Liver (tissue), 8 donors: ENCODE measurements at regions not wholly inside any gene's neighbourhood (a gene's known extent, or its start where the extent isn't known, plus 50 kb on each side); places are given as distances from the start of the nearest gene placed in this dataset.

Experiments
- DNase-seq: peaks from one replicate; pipeline ENCODE4 v3.0.0-alpha.2; 2017; ENCODE audit warnings: low spot score
- H3K27ac ChIP-seq, 2 donors: one replicate each; pipeline ENCODE4 v1.7.0; 2013; ENCODE audit warnings: inconsistent platforms in 2 of 2, low read length in 2 of 2, control low read depth in 1 of 2, low read depth in 1 of 2, mild to moderate bottlenecking in 1 of 2
- H3K27me3 ChIP-seq, 4 donors: one replicate each; pipeline versions ENCODE4 v1.6.1 to v1.7.0; 2013; ENCODE audit warnings: low read length in 3 of 4, inconsistent platforms in 1 of 4, mild to moderate bottlenecking in 1 of 4, moderate library complexity in 1 of 4; ENCODE audit not compliant: control insufficient read depth in 4 of 4, insufficient read depth in 4 of 4
- H3K36me3 ChIP-seq, 4 donors: one replicate each; pipeline versions ENCODE4 v1.6.1 to v1.7.0; 2013; ENCODE audit warnings: low read length in 3 of 4, mild to moderate bottlenecking in 3 of 4, low read depth in 1 of 4, moderate library complexity in 1 of 4; ENCODE audit not compliant: control insufficient read depth in 4 of 4, insufficient read depth in 3 of 4
- H3K4me1 ChIP-seq, 4 donors: one replicate each; pipeline versions ENCODE4 v1.6.1 to v1.7.0; 2013; ENCODE audit warnings: low read length in 3 of 4, mild to moderate bottlenecking in 3 of 4, moderate library complexity in 1 of 4; ENCODE audit not compliant: control insufficient read depth in 4 of 4, insufficient read depth in 4 of 4
- H3K4me3 ChIP-seq, 3 donors: one replicate each; pipeline versions ENCODE4 v1.6.1 to v1.7.0; 2013; ENCODE audit warnings: low read length in 3 of 3, control low read depth in 1 of 3, low read depth in 1 of 3, mild to moderate bottlenecking in 1 of 3
- H3K9ac ChIP-seq, 2 donors: one replicate each; pipeline ENCODE4 v1.7.0; 2013; ENCODE audit warnings: low read length in 2 of 2, mild to moderate bottlenecking in 2 of 2, moderate library complexity in 2 of 2, control low read depth in 1 of 2, low read depth in 1 of 2
- H3K9me3 ChIP-seq, 4 donors: one replicate each; pipeline versions ENCODE4 v1.6.1 to v1.7.0; 2013; ENCODE audit warnings: low read length in 3 of 4; ENCODE audit not compliant: control insufficient read depth in 4 of 4
- EGR1 ChIP-seq, 2 donors: IDR thresholded peaks; 2 replicates each; pipeline ENCODE4 v1.6.1; 2016 to 2018; ENCODE audit warnings: antibody characterized with exemption in 2 of 2, low read depth in 2 of 2
- FOXA2 ChIP-seq: IDR thresholded peaks from 2 replicates; pipeline ENCODE4 v1.6.1; 2016; ENCODE audit warnings: antibody characterized with exemption
- GABPA ChIP-seq, 2 donors: IDR thresholded peaks in 1 of 2; conservative IDR thresholded peaks in 1 of 2; 2 replicates each; pipeline ENCODE4 v1.6.1; 2016; ENCODE audit warnings: antibody characterized with exemption in 2 of 2, mild to moderate bottlenecking in 1 of 2, moderate library complexity in 1 of 2
- HNF4A ChIP-seq, 2 donors: conservative IDR thresholded peaks; 2 replicates each; pipeline ENCODE4 v1.6.1; 2016; ENCODE audit warnings: antibody characterized with exemption in 2 of 2, mild to moderate bottlenecking in 2 of 2
- HNF4G ChIP-seq: IDR thresholded peaks from 2 replicates; pipeline ENCODE4 v1.6.1; 2016; ENCODE audit warnings: antibody characterized with exemption
- JUND ChIP-seq, 2 donors: IDR thresholded peaks; 2 replicates each; pipeline ENCODE4 v1.6.1; 2016; ENCODE audit warnings: antibody characterized with exemption in 2 of 2
- NR2F2 ChIP-seq: IDR thresholded peaks from 2 replicates; pipeline ENCODE4 v1.6.1; 2016; ENCODE audit warnings: antibody characterized with exemption
- RAD21 ChIP-seq, 2 donors: IDR thresholded peaks; 2 replicates each; pipeline ENCODE4 v1.6.1; 2016; ENCODE audit warnings: antibody characterized with exemption in 2 of 2, mild to moderate bottlenecking in 2 of 2
- RXRA ChIP-seq, 2 donors: IDR thresholded peaks; 2 replicates each; pipeline ENCODE4 v1.6.1; 2017 to 2018; ENCODE audit warnings: antibody characterized with exemption in 2 of 2, mild to moderate bottlenecking in 1 of 2
- SP1 ChIP-seq: IDR thresholded peaks from 2 replicates; pipeline ENCODE4 v1.6.1; 2018; ENCODE audit warnings: antibody characterized with exemption, mild to moderate bottlenecking
- TAF1 ChIP-seq: conservative IDR thresholded peaks from 2 replicates; pipeline ENCODE4 v1.6.1; 2016; ENCODE audit warnings: antibody characterized with exemption, mild to moderate bottlenecking
- YY1 ChIP-seq: IDR thresholded peaks from 2 replicates; pipeline ENCODE4 v1.6.1; 2016; ENCODE audit warnings: antibody characterized with exemption, mild to moderate bottlenecking
- WGBS: extraction: QIAGEN DNeasy Blood & Tissue Kit; methylation state at CpG from one replicate; pipeline ENCODE4 v1.1.7; 2013; 5-methylcytosine and 5-hydroxymethylcytosine counted together
- TF ChIP-seq, protein P1 (sequence below): IDR thresholded peaks from 2 replicates; pipeline ENCODE4 v1.6.1; 2016; ENCODE audit warnings: antibody characterized with exemption, mild to moderate bottlenecking
- TF ChIP-seq, protein P2 (sequence below): fragments of 150-350 bp; IDR thresholded peaks from 2 replicates; pipeline ENCODE4 v1.5.1; 2017; ENCODE audit warnings: improper control_type of control experiment, low read depth, low read length; ENCODE audit not compliant: missing input control
- TF ChIP-seq, protein P3 (sequence below): IDR thresholded peaks from 2 replicates; pipeline ENCODE4 v1.6.1; 2016; ENCODE audit warnings: antibody characterized with exemption
- donor health status: healthy.
- donor health status: healthy.
- donor health status: healthy.
- donor health status: healthy.
- donor health status: healthy.

- no peak overlapping the region for H3K4me3 ChIP-seq
- H3K4me1 ChIP-seq: peaks cover 0 to 2% (median 0%) of the 10 kb centered on the region in 4 donors
- H3K36me3 ChIP-seq: no peaks in the 10 kb centered on the region
- H3K9me3 ChIP-seq: no peaks in the 10 kb centered on the region
- no peak for TF ChIP-seq GABPA (IDR thresholded peaks at IDR 0.05 in 1 of 2, conservative IDR thresholded peaks at IDR 0.05 in 1 of 2)
- TF ChIP-seq, protein P1, sequence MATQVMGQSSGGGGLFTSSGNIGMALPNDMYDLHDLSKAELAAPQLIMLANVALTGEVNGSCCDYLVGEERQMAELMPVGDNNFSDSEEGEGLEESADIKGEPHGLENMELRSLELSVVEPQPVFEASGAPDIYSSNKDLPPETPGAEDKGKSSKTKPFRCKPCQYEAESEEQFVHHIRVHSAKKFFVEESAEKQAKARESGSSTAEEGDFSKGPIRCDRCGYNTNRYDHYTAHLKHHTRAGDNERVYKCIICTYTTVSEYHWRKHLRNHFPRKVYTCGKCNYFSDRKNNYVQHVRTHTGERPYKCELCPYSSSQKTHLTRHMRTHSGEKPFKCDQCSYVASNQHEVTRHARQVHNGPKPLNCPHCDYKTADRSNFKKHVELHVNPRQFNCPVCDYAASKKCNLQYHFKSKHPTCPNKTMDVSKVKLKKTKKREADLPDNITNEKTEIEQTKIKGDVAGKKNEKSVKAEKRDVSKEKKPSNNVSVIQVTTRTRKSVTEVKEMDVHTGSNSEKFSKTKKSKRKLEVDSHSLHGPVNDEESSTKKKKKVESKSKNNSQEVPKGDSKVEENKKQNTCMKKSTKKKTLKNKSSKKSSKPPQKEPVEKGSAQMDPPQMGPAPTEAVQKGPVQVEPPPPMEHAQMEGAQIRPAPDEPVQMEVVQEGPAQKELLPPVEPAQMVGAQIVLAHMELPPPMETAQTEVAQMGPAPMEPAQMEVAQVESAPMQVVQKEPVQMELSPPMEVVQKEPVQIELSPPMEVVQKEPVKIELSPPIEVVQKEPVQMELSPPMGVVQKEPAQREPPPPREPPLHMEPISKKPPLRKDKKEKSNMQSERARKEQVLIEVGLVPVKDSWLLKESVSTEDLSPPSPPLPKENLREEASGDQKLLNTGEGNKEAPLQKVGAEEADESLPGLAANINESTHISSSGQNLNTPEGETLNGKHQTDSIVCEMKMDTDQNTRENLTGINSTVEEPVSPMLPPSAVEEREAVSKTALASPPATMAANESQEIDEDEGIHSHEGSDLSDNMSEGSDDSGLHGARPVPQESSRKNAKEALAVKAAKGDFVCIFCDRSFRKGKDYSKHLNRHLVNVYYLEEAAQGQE: no peak
- TF ChIP-seq SP1: no peak
- TF ChIP-seq, protein P2, sequence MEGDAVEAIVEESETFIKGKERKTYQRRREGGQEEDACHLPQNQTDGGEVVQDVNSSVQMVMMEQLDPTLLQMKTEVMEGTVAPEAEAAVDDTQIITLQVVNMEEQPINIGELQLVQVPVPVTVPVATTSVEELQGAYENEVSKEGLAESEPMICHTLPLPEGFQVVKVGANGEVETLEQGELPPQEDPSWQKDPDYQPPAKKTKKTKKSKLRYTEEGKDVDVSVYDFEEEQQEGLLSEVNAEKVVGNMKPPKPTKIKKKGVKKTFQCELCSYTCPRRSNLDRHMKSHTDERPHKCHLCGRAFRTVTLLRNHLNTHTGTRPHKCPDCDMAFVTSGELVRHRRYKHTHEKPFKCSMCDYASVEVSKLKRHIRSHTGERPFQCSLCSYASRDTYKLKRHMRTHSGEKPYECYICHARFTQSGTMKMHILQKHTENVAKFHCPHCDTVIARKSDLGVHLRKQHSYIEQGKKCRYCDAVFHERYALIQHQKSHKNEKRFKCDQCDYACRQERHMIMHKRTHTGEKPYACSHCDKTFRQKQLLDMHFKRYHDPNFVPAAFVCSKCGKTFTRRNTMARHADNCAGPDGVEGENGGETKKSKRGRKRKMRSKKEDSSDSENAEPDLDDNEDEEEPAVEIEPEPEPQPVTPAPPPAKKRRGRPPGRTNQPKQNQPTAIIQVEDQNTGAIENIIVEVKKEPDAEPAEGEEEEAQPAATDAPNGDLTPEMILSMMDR: no peak
- TF ChIP-seq FOXA2: no peak
- no peak for TF ChIP-seq RAD21 (IDR thresholded peaks at IDR 0.05)
- no peak for TF ChIP-seq YY1
- no peak for TF ChIP-seq HNF4G
- no peak for TF ChIP-seq HNF4A (conservative IDR thresholded peaks at IDR 0.05)
- TF ChIP-seq JUND (IDR thresholded peaks at IDR 0.05): no peak
- WGBS: 93% methylated on average over 2 of the region's 2 CpGs
- DNase-seq: no peak
- no peak overlapping the region for H3K27ac ChIP-seq
- H3K27me3 ChIP-seq: no peaks in the 10 kb centered on the region
- H3K9ac ChIP-seq: no peak overlapping the region
These were observed 70.4 kb upstream of the BACH1 start for GRCh38 chr21:29228306-29228705.

- H3K27me3 ChIP-seq: no peaks in the 10 kb centered on the region
- DNase-seq: no peak
- no peaks in the 10 kb centered on the region for H3K9me3 ChIP-seq
- no peak overlapping the region for H3K27ac ChIP-seq
- no peak overlapping the region for H3K4me3 ChIP-seq
- H3K36me3 ChIP-seq: no peaks in the 10 kb centered on the region
- WGBS: 88% methylated on average over 3 of the region's 3 CpGs
- peaks cover 0 to 2% (median 0%) of the 10 kb centered on the region in 4 donors for H3K4me1 ChIP-seq
- H3K9ac ChIP-seq: no peak overlapping the region
- TF ChIP-seq NR2F2: no peak
- TF ChIP-seq GABPA (IDR thresholded peaks at IDR 0.05 in 1 of 2, conservative IDR thresholded peaks at IDR 0.05 in 1 of 2): no peak
- TF ChIP-seq JUND (IDR thresholded peaks at IDR 0.05): no peak
- no peak for TF ChIP-seq YY1
- TF ChIP-seq RAD21 (IDR thresholded peaks at IDR 0.05): no peak
- no peak for TF ChIP-seq HNF4A (conservative IDR thresholded peaks at IDR 0.05)
- TF ChIP-seq RXRA (IDR thresholded peaks at IDR 0.05): no peak
- TF ChIP-seq TAF1: no peak
- TF ChIP-seq, protein P2: no peak
- TF ChIP-seq, protein P3, sequence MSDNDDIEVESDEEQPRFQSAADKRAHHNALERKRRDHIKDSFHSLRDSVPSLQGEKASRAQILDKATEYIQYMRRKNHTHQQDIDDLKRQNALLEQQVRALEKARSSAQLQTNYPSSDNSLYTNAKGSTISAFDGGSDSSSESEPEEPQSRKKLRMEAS: no peak
- TF ChIP-seq FOXA2: no peak
- no peak for TF ChIP-seq EGR1 (IDR thresholded peaks at IDR 0.05; ENCODE audit: low read depth in 2 of 2)
- no peak for TF ChIP-seq SP1
These were observed 68.0 kb upstream of the BACH1 start for GRCh38 chr21:29230551-29231261.
